Panc1 (cell line): ENCODE measurements at regions not wholly inside any gene's neighbourhood (a gene's known extent, or its start where the extent isn't known, plus 50 kb on each side); places are given as distances from the start of the nearest gene placed in this dataset.

Experiments
- ATAC-seq: fragments of 200-7000 bp; cut with Tn5 transposase; 2 replicates; pipeline ENCODE4 v1.9.1; 2020; ENCODE audit warnings: mild to moderate bottlenecking, moderate library complexity
- BruUV-seq: library from RNA; stranded (reverse); fragments of 400-500 nt; replicated peaks from 2 replicates; lab custom pipeline; 2021; lab: Mats Ljungman, UMichigan
- CTCF ChIA-PET: fragments of 300-600 bp; sonication (Branson Sonifier 250); formaldehyde crosslinking; loops from one replicate; lab custom pipeline; 2022; ENCODE audit warnings: antibody characterized with exemption; lab: Charles Lee
- POLR2A ChIA-PET: fragments of 300-600 bp; sonication (Branson Sonifier 250); formaldehyde crosslinking; loops from one replicate; lab custom pipeline; 2022; ENCODE audit warnings: antibody characterized with exemption; lab: Charles Lee
- DNase-seq: peaks from one replicate; pipeline ENCODE4 v3.0.0-alpha.2; 2010; ENCODE audit warnings: low read depth, low spot score
- H3K27ac ChIP-seq: 2 replicates; pipeline ENCODE4 v1.5.1; 2011; ENCODE audit warnings: mild to moderate bottlenecking, low read length, inconsistent platforms
- H3K27me3 ChIP-seq: fragments of 200-500 bp; sonication (Bioruptor generic); 2 replicates; pipeline ENCODE4 v1.6.0; 2014; ENCODE audit warnings: low read length, inconsistent platforms; ENCODE audit not compliant: control insufficient read depth, insufficient read depth
- H3K36me3 ChIP-seq: fragments of 200-500 bp; sonication (Bioruptor generic); 2 replicates; pipeline ENCODE4 v1.5.1; 2014; ENCODE audit warnings: inconsistent platforms, mild to moderate bottlenecking, low read length, moderate library complexity; ENCODE audit not compliant: control insufficient read depth, insufficient read depth
- H3K4me1 ChIP-seq: 2 replicates; pipeline ENCODE4 v1.5.1; 2011; ENCODE audit warnings: inconsistent platforms, mild to moderate bottlenecking, low read length, moderate library complexity; ENCODE audit not compliant: control insufficient read depth, insufficient read depth
- H3K4me3 ChIP-seq, 2 experiments: 2 replicates each; pipeline ENCODE4 v1.5.1; 2011 to 2012; ENCODE audit warnings: low read depth in 2 of 2, low read length in 2 of 2, mild to moderate bottlenecking in 2 of 2, inconsistent platforms in 1 of 2, moderate library complexity in 1 of 2
- H3K9me3 ChIP-seq: fragments of 200-500 bp; sonication (Bioruptor generic); 2 replicates; pipeline ENCODE4 v1.5.1; 2014; ENCODE audit warnings: low read depth, mild to moderate bottlenecking, inconsistent platforms, low read length, moderate library complexity; ENCODE audit not compliant: control insufficient read depth, insufficient read depth
- POLR2AphosphoS5 ChIP-seq: IDR thresholded peaks from 2 replicates; pipeline ENCODE4 v1.6.1; 2012; ENCODE audit warnings: mild to moderate bottlenecking, low read depth, low read length, moderate library complexity
- SIN3A ChIP-seq: IDR thresholded peaks from 2 replicates; pipeline ENCODE4 v1.6.1; 2012; ENCODE audit warnings: low read depth, mild to moderate bottlenecking, low read length, moderate library complexity, borderline replicate concordance; ENCODE audit not compliant: insufficient read depth
- TCF7L2 ChIP-seq: IDR thresholded peaks from 2 replicates; pipeline ENCODE4 v1.6.1; 2011; ENCODE audit warnings: mild to moderate bottlenecking, low read depth, low read length, inconsistent platforms
- in situ Hi-C: cut with HindIII; loops from 2 replicates; pipeline ENCODE4 v1.10.0; 2016; ENCODE audit warnings: low sequenced_read_pairs, low pct_unique_long_range_greater_than_20kb
- intact Hi-C: fragments of 100-400 bp; cut with micrococcal nuclease; formaldehyde crosslinking; loops from one replicate; pipeline ENCODE4 v1.10.0; 2022; ENCODE audit not compliant: unreplicated experiment
- TF ChIP-seq, protein P1 (sequence below), 2 experiments: IDR thresholded peaks; 2 replicates each; pipeline ENCODE4 v1.6.1; 2011 to 2012; ENCODE audit warnings: low read depth in 2 of 2, control low read depth in 1 of 2, low read length in 1 of 2, mild to moderate bottlenecking in 1 of 2, moderate library complexity in 1 of 2; ENCODE audit not compliant: insufficient read depth in 1 of 2
- TF ChIP-seq, protein P2 (sequence below): fragments of 450-650 bp; IDR thresholded peaks from 2 replicates; pipeline ENCODE4 v1.5.1; 2017; ENCODE audit warnings: mild to moderate bottlenecking

DNA sequence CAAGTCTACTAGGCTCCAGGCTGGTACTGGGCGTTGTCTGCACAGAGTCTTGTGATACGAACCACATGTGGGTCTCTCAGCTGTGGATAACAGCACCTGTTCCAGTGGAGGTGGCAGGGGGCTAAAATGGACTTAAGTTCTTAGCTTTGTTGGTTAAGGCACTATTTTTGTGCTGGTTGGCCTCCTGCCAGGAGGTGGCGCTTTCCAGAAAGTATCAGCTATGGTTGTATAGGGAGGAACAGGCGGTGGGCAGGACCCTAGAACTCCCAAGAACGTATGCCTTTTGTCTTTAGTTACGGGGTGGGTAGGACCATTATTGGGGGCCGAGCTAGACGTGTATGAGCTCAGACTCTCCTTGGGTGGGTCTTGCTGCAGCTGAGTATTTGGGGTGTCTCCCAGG, 1138.4 kb downstream of the PCDH19 start:
- POLR2A ChIA-PET = no interaction called here
- CTCF ChIA-PET = no interaction called here
- in situ Hi-C loops = no loop called here

DNA sequence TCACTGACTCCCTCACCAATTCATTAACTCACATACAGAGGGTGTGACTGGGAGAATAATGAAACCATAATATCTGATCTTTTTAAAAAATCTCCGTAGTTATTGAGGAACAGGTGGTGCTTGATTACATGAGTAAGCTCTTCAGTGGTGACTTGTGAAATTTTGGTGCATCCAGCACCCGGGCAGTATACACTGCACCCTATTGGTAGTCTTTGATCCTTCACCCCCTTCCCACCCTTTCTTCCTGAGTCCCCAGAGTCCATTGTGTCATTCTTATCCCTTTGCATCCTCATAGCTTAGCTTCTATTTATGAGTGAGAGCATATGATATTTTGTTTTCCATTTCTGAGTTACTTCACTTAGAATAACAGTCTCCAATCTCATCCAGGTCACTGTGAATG, 1143.8 kb downstream of the PCDH19 start:
- Histone ChIP-seq H3K27ac (no peak overlapping the region), H3K9me3 (no peaks in the 10 kb centered on the region), H3K36me3 (no peaks in the 10 kb centered on the region), H3K4me1 (no peaks in the 10 kb centered on the region), H3K27me3 (no peaks in the 10 kb centered on the region), H3K4me3 (no peak overlapping the region)
- no peak for ATAC-seq
- no peak for TF ChIP-seq TCF7L2
- no peak for TF ChIP-seq SIN3A
- TF ChIP-seq, protein P1, sequence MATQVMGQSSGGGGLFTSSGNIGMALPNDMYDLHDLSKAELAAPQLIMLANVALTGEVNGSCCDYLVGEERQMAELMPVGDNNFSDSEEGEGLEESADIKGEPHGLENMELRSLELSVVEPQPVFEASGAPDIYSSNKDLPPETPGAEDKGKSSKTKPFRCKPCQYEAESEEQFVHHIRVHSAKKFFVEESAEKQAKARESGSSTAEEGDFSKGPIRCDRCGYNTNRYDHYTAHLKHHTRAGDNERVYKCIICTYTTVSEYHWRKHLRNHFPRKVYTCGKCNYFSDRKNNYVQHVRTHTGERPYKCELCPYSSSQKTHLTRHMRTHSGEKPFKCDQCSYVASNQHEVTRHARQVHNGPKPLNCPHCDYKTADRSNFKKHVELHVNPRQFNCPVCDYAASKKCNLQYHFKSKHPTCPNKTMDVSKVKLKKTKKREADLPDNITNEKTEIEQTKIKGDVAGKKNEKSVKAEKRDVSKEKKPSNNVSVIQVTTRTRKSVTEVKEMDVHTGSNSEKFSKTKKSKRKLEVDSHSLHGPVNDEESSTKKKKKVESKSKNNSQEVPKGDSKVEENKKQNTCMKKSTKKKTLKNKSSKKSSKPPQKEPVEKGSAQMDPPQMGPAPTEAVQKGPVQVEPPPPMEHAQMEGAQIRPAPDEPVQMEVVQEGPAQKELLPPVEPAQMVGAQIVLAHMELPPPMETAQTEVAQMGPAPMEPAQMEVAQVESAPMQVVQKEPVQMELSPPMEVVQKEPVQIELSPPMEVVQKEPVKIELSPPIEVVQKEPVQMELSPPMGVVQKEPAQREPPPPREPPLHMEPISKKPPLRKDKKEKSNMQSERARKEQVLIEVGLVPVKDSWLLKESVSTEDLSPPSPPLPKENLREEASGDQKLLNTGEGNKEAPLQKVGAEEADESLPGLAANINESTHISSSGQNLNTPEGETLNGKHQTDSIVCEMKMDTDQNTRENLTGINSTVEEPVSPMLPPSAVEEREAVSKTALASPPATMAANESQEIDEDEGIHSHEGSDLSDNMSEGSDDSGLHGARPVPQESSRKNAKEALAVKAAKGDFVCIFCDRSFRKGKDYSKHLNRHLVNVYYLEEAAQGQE (IDR thresholded peaks at IDR 0.05; ENCODE audit: insufficient read depth in 1 of 2, low read depth in 2 of 2, low read length in 1 of 2) = no peak
- TF ChIP-seq, protein P2, sequence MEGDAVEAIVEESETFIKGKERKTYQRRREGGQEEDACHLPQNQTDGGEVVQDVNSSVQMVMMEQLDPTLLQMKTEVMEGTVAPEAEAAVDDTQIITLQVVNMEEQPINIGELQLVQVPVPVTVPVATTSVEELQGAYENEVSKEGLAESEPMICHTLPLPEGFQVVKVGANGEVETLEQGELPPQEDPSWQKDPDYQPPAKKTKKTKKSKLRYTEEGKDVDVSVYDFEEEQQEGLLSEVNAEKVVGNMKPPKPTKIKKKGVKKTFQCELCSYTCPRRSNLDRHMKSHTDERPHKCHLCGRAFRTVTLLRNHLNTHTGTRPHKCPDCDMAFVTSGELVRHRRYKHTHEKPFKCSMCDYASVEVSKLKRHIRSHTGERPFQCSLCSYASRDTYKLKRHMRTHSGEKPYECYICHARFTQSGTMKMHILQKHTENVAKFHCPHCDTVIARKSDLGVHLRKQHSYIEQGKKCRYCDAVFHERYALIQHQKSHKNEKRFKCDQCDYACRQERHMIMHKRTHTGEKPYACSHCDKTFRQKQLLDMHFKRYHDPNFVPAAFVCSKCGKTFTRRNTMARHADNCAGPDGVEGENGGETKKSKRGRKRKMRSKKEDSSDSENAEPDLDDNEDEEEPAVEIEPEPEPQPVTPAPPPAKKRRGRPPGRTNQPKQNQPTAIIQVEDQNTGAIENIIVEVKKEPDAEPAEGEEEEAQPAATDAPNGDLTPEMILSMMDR = no peak
- TF ChIP-seq POLR2AphosphoS5 = no peak
- BruUV-seq = no TSS peak
- intact Hi-C loops (no loop called here), in situ Hi-C loops (no loop called here)
- CTCF ChIA-PET = interaction anchor here (0.7 kb wide), 1 partner anchor 81 kb away, joined by 3 read pairs; no protein-coding TSS in a partner anchor
- no peak for DNase-seq
- POLR2A ChIA-PET = no interaction called here

More for the DNA sequence above, 1138.4 kb downstream of the PCDH19 start:
- no TSS peak for BruUV-seq
- Histone ChIP-seq H3K9me3 (no peaks in the 10 kb centered on the region), H3K4me1 (no peaks in the 10 kb centered on the region), H3K27me3 (no peaks in the 10 kb centered on the region), H3K27ac (no peak overlapping the region), H3K4me3 (no peak overlapping the region), H3K36me3 (no peaks in the 10 kb centered on the region)
- intact Hi-C loops = no loop called here
- ATAC-seq = no peak
- DNase-seq = no peak
- TF ChIP-seq, protein P1 (IDR thresholded peaks at IDR 0.05; ENCODE audit: insufficient read depth in 1 of 2, low read depth in 2 of 2, low read length in 1 of 2) = no peak
- TF ChIP-seq SIN3A (no peak), POLR2AphosphoS5 (no peak), TCF7L2 (no peak)
- TF ChIP-seq, protein P2 = no peak
